ENCODE measurements at regions not wholly inside any gene's neighbourhood (a gene's known extent, or its start where the extent isn't known, plus 50 kb on each side); places are given as distances from the start of the nearest gene placed in this dataset.
A peak's percentile ranks its signal among the peaks of the same experiment; 100 is the strongest.

GRCh38 chr2:186977433-186978045 lies 128.6 kb upstream of the ZSWIM2 start:
- Histone ChIP-seq H3K79me1 (ENCODE audit: insufficient read depth, low read depth, low read length, poor library complexity, severe bottlenecking) (no peaks in the 10 kb centered on the region), H2BK5ac (ENCODE audit: insufficient read length, low read length) (no peak overlapping the region), H3K23ac (ENCODE audit: insufficient read length, low read depth, low read length) (no peak overlapping the region), H3T11ph (ENCODE audit: low read length) (no peak overlapping the region), H3K14ac (ENCODE audit: insufficient read depth, low read length) (no peak overlapping the region), H4K8ac (replicated peaks; ENCODE audit: insufficient read length, low read depth, low read length) (no peak overlapping the region), H3K27ac (ENCODE audit: insufficient read length, low read depth, low read length) (no peak overlapping the region), H3K4me2 (ENCODE audit: insufficient read depth, insufficient read length, low read length) (no peak overlapping the region), H4K5ac (ENCODE audit: insufficient read length, low read depth, low read length) (no peak overlapping the region), H4K91ac (ENCODE audit: insufficient read length, low read depth, low read length) (no peak overlapping the region), H3K79me2 (ENCODE audit: insufficient read depth, low read length) (no peaks in the 10 kb centered on the region), H3K4ac (ENCODE audit: low read depth, low read length) (no peak overlapping the region), H3K18ac (ENCODE audit: insufficient read length, low read depth, low read length) (no peak overlapping the region), H2BK15ac (ENCODE audit: low read depth, low read length) (no peak overlapping the region), H2BK20ac (ENCODE audit: low read depth, low read length, poor library complexity, severe bottlenecking) (no peak overlapping the region), H3K23me2 (ENCODE audit: insufficient read length, low read depth, low read length, poor library complexity, severe bottlenecking) (no peaks in the 10 kb centered on the region), H3K9ac (ENCODE audit: extremely low read depth, insufficient read length, low read length) (no peak overlapping the region), H2BK12ac (ENCODE audit: insufficient read length, low read depth, low read length) (no peak overlapping the region), H2AK5ac (ENCODE audit: insufficient read length, low read length) (no peak overlapping the region), H3K4me1 (ENCODE audit: insufficient read depth, low read length) (no peaks in the 10 kb centered on the region), H3K27me3 (ENCODE audit: insufficient read depth, low read length) (no peaks in the 10 kb centered on the region), H3K56ac (ENCODE audit: insufficient read length, low read depth, low read length) (no peak overlapping the region), H2AFZ (ENCODE audit: low read length) (no peak overlapping the region), H4K20me1 (ENCODE audit: control insufficient read depth, insufficient read depth, insufficient read length) (no peaks in the 10 kb centered on the region), H3K9me3 (ENCODE audit: control insufficient read depth, low read depth, low read length) (no peaks in the 10 kb centered on the region), H2BK120ac (ENCODE audit: low read depth, low read length, poor library complexity, severe bottlenecking) (no peak overlapping the region)
- no peaks in the 10 kb centered on the region for H3K4me1 Mint-ChIP-seq
- no peak for TF ChIP-seq CTCF (conservative IDR thresholded peaks at IDR 0.05)
- H3K9me3 Mint-ChIP-seq: no peaks in the 10 kb centered on the region; a peak in 1 of 5 replicates
- WGBS (ENCODE audit: extremely low coverage, insufficient read length, low lambda C conversion rate): no CpG with 5 or more reads among the region's 3 CpGs
- peak overlapping the region in 1 of 3 experiments; percentile 50; a peak in 1 of 7 replicates for H3K27ac Mint-ChIP-seq
- H3K36me3 Mint-ChIP-seq (ENCODE audit: insufficient read depth in 1 of 3, low read depth in 3 of 3): no peaks in the 10 kb centered on the region
- DNase-seq: no peak
- H3K27me3 Mint-ChIP-seq (ENCODE audit: low read depth): no peaks in the 10 kb centered on the region
- no peak overlapping the region for H3K4me3 Mint-ChIP-seq
